ENCODE measurements at regions not wholly inside any gene's neighbourhood (a gene's known extent, or its start where the extent isn't known, plus 50 kb on each side); places are given as distances from the start of the nearest gene placed in this dataset.

- TF ChIP-seq POLR2AphosphoS5 (IDR thresholded peaks at IDR 0.05; ENCODE audit: low read depth, low read length) (no peak), TAF1 (IDR thresholded peaks at IDR 0.05; ENCODE audit: borderline replicate concordance, low read depth, low read length) (no peak)
These were observed 180.6 kb upstream of the CEP162 start for GRCh38 chr6:84408028-84408427.
